HCT116 (cell line): ENCODE measurements at regions not wholly inside any gene's neighbourhood (a gene's known extent, or its start where the extent isn't known, plus 50 kb on each side); places are given as distances from the start of the nearest gene placed in this dataset.

Experiments
- ATAC-seq: fragments of 200-7000 bp; cut with Tn5 transposase; 2 replicates; pipeline ENCODE4 v1.9.1; 2020; ENCODE audit warnings: mild to moderate bottlenecking, moderate library complexity
- BruUV-seq: library from RNA; stranded (reverse); fragments of 400-500 nt; replicated peaks from 2 replicates; lab custom pipeline; 2021; lab: Mats Ljungman, UMichigan
- CTCF ChIA-PET: fragments of 300-600 bp; sonication (Branson Sonifier 250); formaldehyde crosslinking; loops from one replicate; lab custom pipeline; 2021; ENCODE audit warnings: antibody characterized with exemption; lab: Charles Lee
- POLR2A ChIA-PET: fragments of 300-600, 350-600 bp; sonication (Branson Sonifier 250); formaldehyde crosslinking; loops from one replicate; lab custom pipeline; 2021; ENCODE audit warnings: antibody characterized with exemption; lab: Charles Lee
- RAD21 ChIA-PET, 2 experiments: fragments of 300-600 bp; sonication (Branson Sonifier 250); formaldehyde crosslinking; loops; one replicate each; lab custom pipeline; 2023; ENCODE audit warnings: low total read pairs in 2 of 2; ENCODE audit not compliant: uncharacterized antibody in 2 of 2, unreplicated experiment in 2 of 2, low non-redundant PET in 1 of 2; lab: Charles Lee
- DNase-seq: peaks from one replicate; pipeline ENCODE4 v3.0.0-alpha.2; 2010; ENCODE audit warnings: low read depth, low spot score
- H2AFZ ChIP-seq: fragments of 200-600 bp; shearing (Covaris generic), sonication (generic); 2 replicates; pipeline ENCODE4 v1.6.1; 2017; ENCODE audit warnings: low read depth, mixed run types, mixed read lengths, antibody characterized with exemption, low read length; ENCODE audit not compliant: poor library complexity, severe bottlenecking
- H3K27ac ChIP-seq: 2 replicates; pipeline ENCODE4 v1.5.1; 2012; ENCODE audit warnings: low read depth, low read length
- H3K27me3 ChIP-seq: fragments of 200-600 bp; sonication (generic); 2 replicates; pipeline ENCODE4 v1.6.1; 2016; ENCODE audit warnings: mixed run types, low read length, mixed read lengths; ENCODE audit not compliant: insufficient read depth
- H3K36me3 ChIP-seq, 2 experiments: fragments of 200-500 bp in 1 of 2; fragments of 200-600 bp in 1 of 2; sonication (Bioruptor generic) in 1 of 2; sonication (generic) in 1 of 2; 2 replicates each; pipeline versions ENCODE4 v1.5.1 to v1.6.1; 2014 to 2016; ENCODE audit warnings: low read length in 2 of 2, inconsistent platforms in 1 of 2, mixed read lengths in 1 of 2, mixed run types in 1 of 2; ENCODE audit not compliant: insufficient read depth in 2 of 2, control insufficient read depth in 1 of 2
- H3K4me1 ChIP-seq, 2 experiments: fragments of 200-600 bp in 1 of 2; sonication (generic) in 1 of 2; 2 replicates each; pipeline versions ENCODE4 v1.5.1 to v1.6.1; 2012 to 2017; ENCODE audit warnings: low read length in 2 of 2, inconsistent platforms in 1 of 2, mild to moderate bottlenecking in 1 of 2, mixed read lengths in 1 of 2, mixed run types in 1 of 2, moderate library complexity in 1 of 2; ENCODE audit not compliant: insufficient read depth in 2 of 2, control insufficient read depth in 1 of 2
- H3K4me2 ChIP-seq: fragments of 200-600 bp; sonication (generic); 2 replicates; pipeline ENCODE4 v1.6.1; 2017; ENCODE audit warnings: mixed run types, low read length, mixed read lengths
- H3K4me3 ChIP-seq, 2 experiments: fragments of 200-600 bp in 1 of 2; sonication (generic) in 1 of 2; replicated peaks in 1 of 2; 2 replicates each; pipeline ENCODE4 v1.5.1; 2011 to 2016; ENCODE audit warnings: low read length in 2 of 2, control low read depth in 1 of 2, low read depth in 1 of 2, mild to moderate bottlenecking in 1 of 2, mixed read lengths in 1 of 2, mixed run types in 1 of 2
- H3K79me2 ChIP-seq: fragments of 200-600 bp; sonication (generic); 2 replicates; pipeline ENCODE4 v1.6.1; 2017; ENCODE audit warnings: mild to moderate bottlenecking, mixed run types, low read length, moderate library complexity, mixed read lengths; ENCODE audit not compliant: insufficient read depth
- H3K9ac ChIP-seq: fragments of 200-600 bp; sonication (generic); 2 replicates; pipeline ENCODE4 v1.6.1; 2016; ENCODE audit warnings: low read length, mixed read lengths
- H3K9me2 ChIP-seq: fragments of 200-600 bp; sonication (generic), shearing (Covaris generic); 2 replicates; pipeline ENCODE4 v1.6.1; 2017; ENCODE audit warnings: mixed run types, mild to moderate bottlenecking, moderate library complexity; ENCODE audit not compliant: insufficient read depth
- H3K9me3 ChIP-seq, 2 experiments: fragments of 200-500 bp in 1 of 2; fragments of 200-600 bp in 1 of 2; sonication (Bioruptor generic) in 1 of 2; sonication (generic) in 1 of 2; 2 replicates each; pipeline ENCODE4 v1.6.1; 2014 to 2017; ENCODE audit warnings: low read length in 2 of 2, mixed read lengths in 2 of 2, inconsistent platforms in 1 of 2, low read depth in 1 of 2, mild to moderate bottlenecking in 1 of 2, mixed run types in 1 of 2, moderate library complexity in 1 of 2; ENCODE audit not compliant: control insufficient read depth in 1 of 2, insufficient read depth in 1 of 2
- H4K20me1 ChIP-seq: fragments of 200-600 bp; sonication (generic), shearing (Covaris generic); 2 replicates; pipeline ENCODE4 v1.6.1; 2017; ENCODE audit warnings: mixed run types, mild to moderate bottlenecking, moderate library complexity; ENCODE audit not compliant: insufficient read depth
- CBX3 ChIP-seq: IDR thresholded peaks from 2 replicates; pipeline ENCODE4 v1.6.1; 2012; ENCODE audit warnings: low read depth
- FOSL1 ChIP-seq: IDR thresholded peaks from 2 replicates; pipeline ENCODE4 v1.6.1; 2012; ENCODE audit warnings: low read depth
- POLR2A ChIP-seq: IDR thresholded peaks from 2 replicates; pipeline ENCODE4 v1.7.0; 2011; ENCODE audit warnings: borderline replicate concordance; ENCODE audit not compliant: insufficient read depth, insufficient read length; ENCODE audit errors: extremely low read depth
- RAD21 ChIP-seq: IDR thresholded peaks from 2 replicates; pipeline ENCODE4 v1.6.1; 2012; ENCODE audit warnings: low read depth, mild to moderate bottlenecking
- SP1 ChIP-seq: IDR thresholded peaks from 2 replicates; pipeline ENCODE4 v1.6.1; 2012; ENCODE audit warnings: low read depth
- SRF ChIP-seq: IDR thresholded peaks from 2 replicates; pipeline ENCODE4 v1.6.1; 2012; ENCODE audit warnings: low read depth
- TCF7L2 ChIP-seq: IDR thresholded peaks from 2 replicates; pipeline ENCODE4 v1.7.0; 2011; ENCODE audit warnings: borderline replicate concordance, inconsistent platforms; ENCODE audit not compliant: insufficient read depth, insufficient read length; ENCODE audit errors: extremely low read depth
- YY1 ChIP-seq: IDR thresholded peaks from 2 replicates; pipeline ENCODE4 v1.6.1; 2011; ENCODE audit warnings: low read length, low read depth, moderate library complexity, mild to moderate bottlenecking; ENCODE audit not compliant: insufficient replicate concordance; ENCODE audit errors: extremely low read depth
- intact Hi-C: fragments of 100-400 bp; cut with micrococcal nuclease; formaldehyde crosslinking; loops from 2 replicates; pipeline ENCODE4 v1.10.0; 2022
- TF ChIP-seq, protein P1 (sequence below), 3 experiments: fragments of 200-600 bp in 1 of 3; sonication (generic) in 1 of 3; IDR thresholded peaks in 2 of 3; conservative IDR thresholded peaks in 1 of 3; 2 replicates each; pipeline ENCODE4 v1.5.1; 2012 to 2017; ENCODE audit warnings: low read depth in 2 of 3, low read length in 2 of 3, antibody characterized with exemption in 1 of 3, borderline replicate concordance in 1 of 3, control low read depth in 1 of 3, mild to moderate bottlenecking in 1 of 3, mixed read lengths in 1 of 3, mixed run types in 1 of 3, moderate library complexity in 1 of 3; ENCODE audit not compliant: insufficient read depth in 1 of 3
- TF ChIP-seq, protein P2 (sequence below): IDR thresholded peaks from 2 replicates; pipeline ENCODE4 v1.6.1; 2011; ENCODE audit warnings: mild to moderate bottlenecking, low read length, moderate library complexity; ENCODE audit not compliant: insufficient replicate concordance; ENCODE audit errors: extremely low read depth

DNA sequence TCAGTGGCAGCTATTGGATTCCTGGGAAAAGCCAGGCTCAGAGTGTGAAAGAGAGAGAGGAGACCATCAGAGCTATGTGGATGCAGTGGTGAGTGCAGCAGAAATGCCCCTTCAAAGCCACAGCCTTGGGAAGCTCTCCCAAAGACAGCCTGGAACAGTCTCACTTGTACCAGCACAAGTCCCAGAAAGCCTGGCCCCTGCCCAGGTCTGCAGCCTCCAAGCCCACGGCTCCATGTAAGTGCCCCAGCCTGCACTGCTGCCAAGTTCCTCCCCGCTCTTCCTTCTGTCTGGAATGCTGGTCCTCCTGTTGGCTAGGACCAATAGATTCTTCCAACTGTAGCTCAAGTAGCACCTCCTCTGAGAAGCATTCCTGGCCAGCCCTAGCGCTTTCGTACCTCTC lies 539.7 kb downstream of the MIAT start (continued):
- TF ChIP-seq, protein P1, sequence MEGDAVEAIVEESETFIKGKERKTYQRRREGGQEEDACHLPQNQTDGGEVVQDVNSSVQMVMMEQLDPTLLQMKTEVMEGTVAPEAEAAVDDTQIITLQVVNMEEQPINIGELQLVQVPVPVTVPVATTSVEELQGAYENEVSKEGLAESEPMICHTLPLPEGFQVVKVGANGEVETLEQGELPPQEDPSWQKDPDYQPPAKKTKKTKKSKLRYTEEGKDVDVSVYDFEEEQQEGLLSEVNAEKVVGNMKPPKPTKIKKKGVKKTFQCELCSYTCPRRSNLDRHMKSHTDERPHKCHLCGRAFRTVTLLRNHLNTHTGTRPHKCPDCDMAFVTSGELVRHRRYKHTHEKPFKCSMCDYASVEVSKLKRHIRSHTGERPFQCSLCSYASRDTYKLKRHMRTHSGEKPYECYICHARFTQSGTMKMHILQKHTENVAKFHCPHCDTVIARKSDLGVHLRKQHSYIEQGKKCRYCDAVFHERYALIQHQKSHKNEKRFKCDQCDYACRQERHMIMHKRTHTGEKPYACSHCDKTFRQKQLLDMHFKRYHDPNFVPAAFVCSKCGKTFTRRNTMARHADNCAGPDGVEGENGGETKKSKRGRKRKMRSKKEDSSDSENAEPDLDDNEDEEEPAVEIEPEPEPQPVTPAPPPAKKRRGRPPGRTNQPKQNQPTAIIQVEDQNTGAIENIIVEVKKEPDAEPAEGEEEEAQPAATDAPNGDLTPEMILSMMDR (IDR thresholded peaks at IDR 0.05 in 2 of 3, conservative IDR thresholded peaks at IDR 0.05 in 1 of 3; ENCODE audit: borderline replicate concordance in 1 of 3, insufficient read depth in 1 of 3, low read depth in 2 of 3, low read length in 2 of 3): no peak
- no peak for TF ChIP-seq POLR2A
- TF ChIP-seq TCF7L2: no peak
- no peak for TF ChIP-seq RAD21

DNA sequence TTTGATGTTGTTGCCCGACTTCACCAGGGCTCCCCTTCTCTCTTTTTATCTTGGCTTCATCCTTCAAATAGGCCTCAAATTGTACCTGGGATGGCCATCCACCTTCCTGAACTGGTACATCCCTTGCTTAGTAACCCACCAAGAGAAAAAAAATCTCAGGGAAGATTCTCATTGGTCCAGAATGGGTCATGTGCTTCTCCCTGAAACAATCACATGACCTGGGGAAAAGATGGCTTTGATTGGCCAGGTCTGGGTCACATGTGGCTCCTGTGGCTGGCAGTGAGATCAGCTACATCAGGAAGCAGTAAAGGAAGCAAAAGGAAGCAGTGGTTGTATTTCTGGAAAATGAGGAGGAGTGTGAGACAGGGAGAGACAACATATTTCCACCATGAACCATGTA lies 540.2 kb downstream of the MIAT start:
- Histone ChIP-seq H3K9ac (no peak overlapping the region), H3K27ac (no peak overlapping the region), H4K20me1 (no peaks in the 10 kb centered on the region), H3K4me2 (no peak overlapping the region), H3K9me3 (no peaks in the 10 kb centered on the region), H3K36me3 (no peaks in the 10 kb centered on the region), H2AFZ (no peak overlapping the region), H3K79me2 (no peaks in the 10 kb centered on the region), H3K9me2 (no peaks in the 10 kb centered on the region), H3K27me3 (no peaks in the 10 kb centered on the region), H3K4me3 (no peak overlapping the region), H3K4me1 (peaks cover 9 to 10% of the 10 kb centered on the region in 2 experiments)
- intact Hi-C loops: no loop called here
- BruUV-seq: no TSS peak
- DNase-seq (no peak), ATAC-seq (no peak)
- ChIA-PET RAD21 (no interaction called here), CTCF (no interaction called here), POLR2A (no interaction called here)
- TF ChIP-seq SRF (no peak), CBX3 (no peak), FOSL1 (no peak), YY1 (no peak), SP1 (no peak)
- TF ChIP-seq, protein P2, sequence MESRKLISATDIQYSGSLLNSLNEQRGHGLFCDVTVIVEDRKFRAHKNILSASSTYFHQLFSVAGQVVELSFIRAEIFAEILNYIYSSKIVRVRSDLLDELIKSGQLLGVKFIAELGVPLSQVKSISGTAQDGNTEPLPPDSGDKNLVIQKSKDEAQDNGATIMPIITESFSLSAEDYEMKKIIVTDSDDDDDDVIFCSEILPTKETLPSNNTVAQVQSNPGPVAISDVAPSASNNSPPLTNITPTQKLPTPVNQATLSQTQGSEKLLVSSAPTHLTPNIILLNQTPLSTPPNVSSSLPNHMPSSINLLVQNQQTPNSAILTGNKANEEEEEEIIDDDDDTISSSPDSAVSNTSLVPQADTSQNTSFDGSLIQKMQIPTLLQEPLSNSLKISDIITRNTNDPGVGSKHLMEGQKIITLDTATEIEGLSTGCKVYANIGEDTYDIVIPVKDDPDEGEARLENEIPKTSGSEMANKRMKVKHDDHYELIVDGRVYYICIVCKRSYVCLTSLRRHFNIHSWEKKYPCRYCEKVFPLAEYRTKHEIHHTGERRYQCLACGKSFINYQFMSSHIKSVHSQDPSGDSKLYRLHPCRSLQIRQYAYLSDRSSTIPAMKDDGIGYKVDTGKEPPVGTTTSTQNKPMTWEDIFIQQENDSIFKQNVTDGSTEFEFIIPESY: no peak
